SK-MEL-5 (cell line): ENCODE measurements at regions not wholly inside any gene's neighbourhood (a gene's known extent, or its start where the extent isn't known, plus 50 kb on each side); places are given as distances from the start of the nearest gene placed in this dataset.
"Not testable (repeated sequence)": the region's sequence is repeated elsewhere in the genome, so short reads cannot be mapped to it uniquely, and the experiment has no call there.

Experiments used
- DNase-seq: peaks from one replicate; pipeline ENCODE4 v3.0.0-alpha.2; 2016; ENCODE audit warnings: low read depth, low spot score
- in situ Hi-C: cut with HindIII; loops from 2 replicates; pipeline ENCODE4 v1.10.0; 2016; ENCODE audit warnings: low sequenced_read_pairs, high pct_unique_total_duplicates, low pct_unique_long_range_greater_than_20kb

DNA sequence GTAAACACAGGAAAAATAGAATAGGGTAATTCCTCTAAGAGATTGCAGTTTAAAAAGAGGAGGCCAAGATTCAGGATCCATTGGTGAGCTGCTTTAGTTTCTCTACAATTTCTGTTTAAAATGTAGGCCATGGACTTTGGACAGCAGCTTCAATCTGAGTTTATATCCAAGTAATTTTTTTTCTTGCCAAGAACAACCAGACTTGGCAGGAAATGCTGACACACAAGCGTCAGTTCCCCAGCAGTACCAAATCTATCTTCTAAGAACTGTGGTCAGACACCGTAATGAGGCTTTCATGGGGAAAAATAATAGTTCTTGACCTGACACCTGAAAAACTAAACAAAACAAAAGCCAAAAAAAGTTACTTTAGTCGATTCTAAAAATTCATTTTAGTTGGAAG lies 528.8 kb downstream of the CSNK1G3 start:
- no peak for DNase-seq
- in situ Hi-C loops, result no loop called here

DNA sequence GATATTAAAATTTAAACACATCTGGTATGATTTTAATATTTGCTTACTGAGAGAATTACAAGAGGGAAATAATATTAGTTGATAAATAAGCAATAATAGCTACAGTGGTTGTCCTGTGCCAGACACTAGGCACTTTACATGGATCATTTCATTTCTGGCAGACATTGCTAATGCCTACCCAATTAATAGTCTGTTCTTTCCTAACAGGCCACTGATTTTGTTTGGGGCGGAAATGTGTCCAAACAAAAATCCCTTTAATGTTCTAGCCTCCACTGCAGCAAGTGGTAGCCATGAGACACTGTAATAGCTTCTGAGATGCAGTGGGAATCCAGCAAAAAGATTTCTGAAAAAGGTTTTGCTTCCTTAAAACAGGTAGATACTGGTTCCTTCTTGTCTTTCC lies 527.4 kb downstream of the CSNK1G3 start:
- in situ Hi-C loops, result no loop called here
- no peak for DNase-seq

DNA sequence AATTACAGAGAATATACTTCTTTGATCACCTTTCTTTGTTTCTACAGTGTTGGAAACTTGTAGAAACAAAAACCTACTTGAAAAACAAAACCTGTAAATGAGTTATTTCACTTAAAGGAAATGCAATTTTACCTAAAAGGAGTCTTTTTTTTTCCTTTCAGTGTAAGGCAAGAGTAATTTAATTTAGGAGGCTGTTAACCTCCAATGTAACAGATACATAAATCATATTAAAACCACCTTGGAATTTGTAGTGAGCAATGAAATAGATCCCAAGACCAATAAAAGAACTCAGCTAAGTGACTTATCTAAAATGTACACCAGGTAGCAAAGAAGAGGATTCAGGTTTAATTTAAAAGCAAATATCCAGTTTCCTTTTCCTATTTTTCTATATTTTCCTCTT lies 524.8 kb downstream of the CSNK1G3 start:
- in situ Hi-C loops, result no loop called here
- no peak for DNase-seq

DNA sequence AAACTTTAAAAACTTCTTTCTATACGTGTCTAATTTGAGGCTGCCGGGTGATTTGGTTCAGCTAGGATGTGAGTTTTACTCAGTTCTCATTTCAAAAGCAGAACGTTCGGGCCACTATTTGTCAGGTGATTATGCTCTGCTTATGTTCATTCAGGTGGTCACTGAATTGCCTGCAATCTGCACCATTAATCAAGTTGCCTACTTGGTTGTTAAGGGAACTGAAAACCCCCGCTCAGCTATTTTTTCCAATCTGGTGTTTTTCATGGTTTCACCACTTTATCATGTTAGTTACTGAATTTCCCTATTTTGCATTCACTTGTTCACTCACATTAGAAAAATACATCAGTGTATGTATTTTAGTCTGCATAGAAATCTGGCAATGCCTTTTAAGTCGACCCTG lies 523.0 kb downstream of the CSNK1G3 start:
- in situ Hi-C loops, result no loop called here
- DNase-seq, result no peak

DNA sequence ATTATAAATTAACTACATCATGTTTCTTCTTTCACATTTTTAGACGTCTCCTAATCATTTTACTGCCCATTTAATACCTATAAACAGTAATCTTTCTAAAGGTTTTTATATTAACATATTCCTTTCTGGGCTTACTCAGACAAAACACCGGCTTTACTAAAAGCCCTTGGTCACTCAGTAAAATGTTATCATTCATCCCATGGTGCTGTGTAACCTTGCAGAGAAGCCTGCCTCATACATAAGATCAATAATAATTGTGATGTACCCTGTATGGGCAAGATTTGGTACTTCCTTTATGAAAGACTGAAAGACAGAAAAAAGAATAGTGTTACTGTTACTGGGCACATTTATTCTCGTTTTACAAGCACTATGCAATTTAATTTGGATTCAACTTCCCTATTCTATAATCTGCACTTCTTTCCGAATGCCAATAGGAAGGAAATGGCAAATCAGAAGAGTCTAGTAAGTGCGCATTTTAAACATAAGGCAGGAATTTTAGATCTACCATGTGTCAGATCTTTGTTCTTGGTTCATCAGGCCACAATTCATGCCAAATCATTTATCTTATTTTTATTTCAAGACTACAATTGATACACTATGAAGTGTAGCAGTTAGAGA lies 522.2 kb downstream of the CSNK1G3 start:
- in situ Hi-C loops, result no loop called here
- DNase-seq, result no peak

DNA sequence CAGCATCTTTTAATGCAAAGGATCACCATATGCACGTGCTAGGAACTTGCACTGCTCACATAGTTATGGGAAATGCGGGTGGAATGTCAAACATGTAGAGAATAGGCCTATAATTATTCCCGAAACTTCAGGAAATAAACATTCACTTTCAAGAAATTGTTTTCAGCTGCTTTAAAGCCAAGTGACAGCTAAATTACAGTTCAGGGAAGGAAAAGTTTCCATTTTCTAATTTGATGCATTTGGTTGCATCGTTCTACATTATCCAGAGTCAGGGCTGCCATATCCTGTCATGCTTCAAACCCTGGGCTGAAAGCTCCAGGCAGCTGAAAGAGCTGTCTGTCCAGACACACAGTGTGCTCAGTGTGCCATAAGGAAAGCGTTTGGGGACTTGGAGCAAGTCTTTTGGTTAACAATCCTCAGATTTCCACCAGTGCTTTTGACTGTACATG lies 518.1 kb downstream of the CSNK1G3 start:
- in situ Hi-C loops, result no loop called here
- peak; percentile 15 for DNase-seq

DNA sequence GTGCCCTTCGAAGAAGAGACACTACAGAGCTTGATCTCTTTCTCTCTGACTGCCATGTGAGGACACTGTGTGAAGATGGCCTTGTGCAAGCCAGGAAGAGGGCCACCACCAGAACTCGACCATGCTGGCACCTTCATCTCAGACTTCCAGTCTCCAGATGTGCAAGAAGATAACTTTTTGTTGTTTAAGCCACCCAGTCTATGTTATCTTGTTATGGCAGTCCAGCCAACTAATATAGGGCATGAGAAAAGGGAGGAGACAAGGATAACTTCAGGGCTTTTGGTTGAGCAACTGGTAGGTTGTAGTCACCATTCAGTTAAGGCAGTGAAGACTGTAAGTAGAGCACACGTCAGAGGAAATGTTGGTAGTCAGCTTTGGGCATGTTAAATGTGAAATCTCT lies 515.5 kb downstream of the CSNK1G3 start:
- no peak for DNase-seq
- in situ Hi-C loops, result no loop called here

DNA sequence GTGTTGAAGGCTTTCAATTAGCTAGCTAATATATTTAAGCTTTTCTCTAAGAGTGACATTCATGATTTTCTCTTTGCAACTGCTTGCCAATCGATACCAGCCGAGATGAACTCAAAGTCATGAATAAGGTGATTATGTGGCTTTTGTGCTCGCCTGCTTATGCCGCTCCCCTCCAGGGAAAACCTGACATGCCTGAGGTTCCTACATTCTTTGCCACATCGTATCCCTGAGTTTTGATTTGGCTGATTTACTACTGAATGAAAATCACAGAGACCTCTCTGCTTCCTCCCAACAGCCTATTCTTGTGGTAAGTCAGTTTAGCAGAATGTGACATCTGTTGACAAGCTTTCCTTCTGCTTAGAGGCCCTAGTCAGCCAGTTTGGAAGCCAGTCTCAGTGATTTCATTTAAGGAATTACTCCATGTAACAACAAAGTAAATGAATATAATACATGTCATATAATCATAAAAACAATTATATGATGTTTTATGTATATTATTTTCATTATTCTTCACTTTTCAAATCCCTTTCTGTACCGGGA lies 513.4 kb downstream of the CSNK1G3 start:
- DNase-seq, result no peak

DNA sequence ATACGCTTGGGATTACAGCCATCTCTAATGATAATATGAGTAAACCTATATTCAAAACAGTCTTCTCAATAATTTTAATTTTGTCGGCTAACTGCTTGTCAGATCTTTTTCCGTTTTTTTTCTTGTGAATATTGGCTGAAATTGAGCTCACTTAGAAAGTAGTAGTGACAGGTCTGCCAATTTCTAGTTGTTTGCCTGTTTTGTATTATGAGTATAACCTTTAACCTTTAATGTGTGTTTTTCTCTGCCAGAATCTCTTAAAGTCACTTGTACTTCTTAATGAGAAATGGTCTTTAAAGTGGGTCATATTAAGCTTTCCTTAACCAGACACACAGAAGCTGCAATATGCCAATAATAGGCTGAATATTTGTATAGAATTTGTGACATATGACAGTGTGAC lies 511.0 kb downstream of the CSNK1G3 start:
- DNase-seq, result no peak
- in situ Hi-C loops, result no loop called here

More for the DNA sequence above, 513.4 kb downstream of the CSNK1G3 start:
- in situ Hi-C loops, result no loop called here

DNA sequence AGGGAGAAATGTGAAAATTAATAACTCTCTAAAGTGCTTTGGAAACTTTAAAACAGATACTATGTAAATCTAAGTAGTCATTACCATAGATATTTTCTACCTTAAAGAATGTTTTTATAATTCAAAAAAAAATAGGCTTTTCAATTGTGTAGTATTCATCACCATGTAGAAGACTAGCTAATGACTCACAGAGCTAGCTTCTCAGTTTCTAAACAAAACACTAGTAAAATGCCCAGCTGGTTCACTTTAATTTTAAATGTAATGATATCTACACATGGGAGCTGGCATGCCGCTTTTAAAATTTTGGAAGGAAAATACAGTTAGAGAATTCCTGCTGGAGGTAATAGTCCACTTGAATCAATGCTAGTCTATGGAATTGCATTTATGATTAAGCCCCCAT lies 509.8 kb downstream of the CSNK1G3 start:
- no peak for DNase-seq
- in situ Hi-C loops, result no loop called here

DNA sequence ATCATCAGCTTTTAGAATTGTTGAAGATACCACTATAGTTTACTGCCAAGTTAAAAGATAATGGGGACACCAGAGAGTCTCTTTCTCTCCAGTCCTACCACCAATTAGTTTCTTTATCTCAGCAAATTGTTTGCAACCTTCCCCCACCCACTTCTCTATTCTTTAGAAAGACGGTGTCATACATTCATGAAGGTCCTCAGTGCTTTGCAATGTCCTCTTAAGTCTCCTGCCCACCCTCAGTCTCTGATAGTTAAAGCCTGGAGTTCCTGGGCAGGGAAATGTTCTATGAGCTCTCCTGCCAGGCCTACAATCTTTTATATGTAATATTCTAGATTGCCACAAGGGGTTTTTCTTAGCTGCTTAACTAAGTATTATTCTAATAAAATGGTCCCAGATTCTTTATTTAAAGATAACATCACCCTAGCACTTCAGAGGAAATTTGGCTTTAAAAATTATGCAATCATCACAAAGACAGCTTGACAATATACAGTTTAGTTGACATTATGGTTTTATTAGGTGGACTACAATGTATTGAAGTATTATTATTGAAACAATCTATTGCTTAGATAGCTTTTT lies 509.2 kb downstream of the CSNK1G3 start:
- in situ Hi-C loops, result no loop called here
- DNase-seq, result no peak

DNA sequence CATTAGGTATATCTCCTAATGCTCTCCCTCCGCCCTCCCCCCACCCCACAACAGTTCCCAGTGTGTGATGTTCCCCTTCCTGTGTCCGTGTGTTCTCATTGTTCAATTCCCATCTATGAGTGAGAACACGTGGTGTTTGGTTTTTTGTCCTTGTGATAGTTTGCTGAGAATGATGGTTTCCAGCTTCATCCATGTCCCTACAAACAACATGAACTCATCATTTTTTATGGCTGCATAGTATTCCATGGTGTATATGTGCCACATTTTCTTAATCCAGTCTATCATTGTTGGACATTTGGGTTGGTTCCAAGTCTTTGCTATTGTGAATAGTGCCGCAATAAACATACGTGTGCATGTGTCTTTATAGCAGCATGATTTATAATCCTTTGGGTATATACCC lies 505.3 kb downstream of the CSNK1G3 start:
- in situ Hi-C loops, DNase-seq: not testable (repeated sequence)

DNA sequence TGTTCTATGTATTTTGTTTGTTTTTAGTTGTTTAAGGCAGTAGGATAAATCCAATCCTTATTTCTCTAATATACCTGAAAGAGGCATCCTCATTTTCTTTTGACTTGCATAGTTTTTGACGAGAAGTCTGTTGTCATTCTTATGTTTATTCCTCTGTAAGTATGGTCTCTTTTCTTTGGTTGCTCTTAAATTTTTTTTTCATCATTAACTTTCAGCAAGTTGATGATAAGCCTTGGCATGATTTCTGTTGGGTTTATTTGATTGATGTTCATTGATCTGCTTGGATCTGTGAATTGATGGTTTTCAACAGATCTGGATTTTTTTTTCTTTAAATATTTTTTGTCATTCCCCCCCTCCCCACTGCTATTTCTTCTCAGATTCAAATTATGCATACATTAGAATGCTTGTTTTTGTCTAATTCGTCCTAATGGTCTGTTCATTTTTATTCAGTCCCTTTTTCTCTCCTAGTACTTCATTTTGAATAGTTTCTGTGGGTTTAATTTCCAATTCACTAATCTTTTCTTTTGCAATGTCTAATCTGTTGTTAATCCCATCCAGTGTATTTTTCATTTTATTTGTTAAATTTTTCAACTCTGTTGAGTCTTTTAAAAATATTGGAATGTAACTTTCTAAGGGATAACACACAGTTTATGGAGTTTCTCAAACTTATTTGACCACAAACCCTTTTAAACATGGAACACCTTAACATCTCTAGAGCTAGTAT lies 495.9 kb downstream of the CSNK1G3 start:
- no peak for DNase-seq
- in situ Hi-C loops, result no loop called here

DNA sequence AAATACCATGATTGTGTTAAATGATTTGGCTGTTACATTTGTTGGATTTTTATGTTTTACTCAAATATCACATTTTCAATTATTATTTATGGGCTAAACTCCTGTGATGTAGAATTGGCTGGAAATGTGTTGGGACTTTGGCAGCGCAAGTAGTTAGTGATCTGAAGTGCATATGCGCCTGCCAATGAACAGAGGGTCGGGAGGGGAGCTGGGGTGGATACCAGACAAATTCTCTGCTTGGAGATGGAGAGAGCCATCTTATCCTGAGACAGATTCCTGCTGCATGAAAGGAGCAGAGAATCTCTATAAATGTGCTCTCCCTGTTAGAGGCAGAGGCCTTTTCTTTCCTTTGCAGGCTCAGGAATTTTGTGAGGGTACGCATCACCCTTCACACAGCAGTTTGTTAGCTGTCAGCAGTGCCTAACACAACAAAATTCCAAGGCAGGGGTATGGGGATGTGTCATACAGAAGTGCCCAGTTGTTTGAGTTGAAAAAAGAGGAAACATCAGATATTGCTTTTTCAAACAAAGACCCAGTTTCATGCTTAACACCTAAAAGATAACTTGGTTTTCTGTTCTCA lies 489.1 kb downstream of the CSNK1G3 start:
- in situ Hi-C loops, result no loop called here
- DNase-seq, result no peak

DNA sequence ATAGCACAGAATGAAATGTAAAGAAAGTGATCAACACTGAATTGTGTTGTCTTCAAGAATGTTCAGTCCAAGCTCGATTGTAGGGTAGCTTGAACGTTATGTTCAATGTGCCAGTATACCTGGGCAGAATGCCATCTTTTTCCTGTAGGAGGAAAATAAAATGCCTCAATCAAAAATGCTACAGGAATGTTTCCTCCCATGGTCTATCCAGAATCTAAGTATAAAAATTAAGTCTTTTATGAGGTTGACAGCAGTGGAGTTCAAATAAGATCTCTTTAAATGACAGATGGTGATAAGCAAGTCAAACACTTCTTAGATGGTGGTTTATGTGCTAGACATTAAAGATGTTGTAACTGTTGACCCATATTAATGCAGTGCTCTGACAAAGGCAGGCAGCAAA lies 488.6 kb downstream of the CSNK1G3 start:
- in situ Hi-C loops, result no loop called here
- no peak for DNase-seq

DNA sequence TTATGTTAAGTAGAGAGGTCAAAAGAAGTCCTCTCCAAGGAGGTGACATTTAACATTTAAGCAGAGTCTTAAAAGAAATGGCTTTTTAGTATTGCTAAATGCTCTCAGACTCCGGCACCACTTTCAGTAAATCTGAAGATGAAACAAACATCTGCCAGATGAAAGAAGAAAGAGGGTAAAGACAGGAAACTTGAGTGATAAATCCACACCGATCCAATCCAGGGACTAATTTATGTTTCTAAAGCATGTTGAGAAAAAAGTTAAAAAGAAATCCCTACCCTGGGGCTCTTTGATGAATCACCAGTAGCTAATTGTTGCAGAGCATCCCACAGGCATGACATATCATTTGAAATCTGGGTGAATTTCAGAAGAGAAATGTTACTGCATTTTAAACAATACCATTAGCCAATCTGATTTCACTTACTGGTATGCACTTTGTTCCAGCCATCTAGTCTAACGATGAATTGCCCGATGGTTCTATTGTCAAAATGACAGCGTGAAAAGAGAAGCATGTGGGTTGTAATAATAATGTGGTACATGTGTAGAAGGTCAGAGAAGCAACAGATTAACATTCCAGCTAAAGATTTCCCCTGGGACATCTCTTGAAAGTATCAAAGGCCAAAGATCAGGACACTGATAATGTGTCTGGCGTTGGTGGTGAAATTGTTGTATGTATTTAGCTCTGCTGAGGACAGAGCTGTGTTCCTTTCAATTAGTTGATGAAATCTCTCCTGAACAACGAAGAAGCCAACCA lies 485.7 kb downstream of the CSNK1G3 start:
- in situ Hi-C loops, result no loop called here
- DNase-seq, result no peak

DNA sequence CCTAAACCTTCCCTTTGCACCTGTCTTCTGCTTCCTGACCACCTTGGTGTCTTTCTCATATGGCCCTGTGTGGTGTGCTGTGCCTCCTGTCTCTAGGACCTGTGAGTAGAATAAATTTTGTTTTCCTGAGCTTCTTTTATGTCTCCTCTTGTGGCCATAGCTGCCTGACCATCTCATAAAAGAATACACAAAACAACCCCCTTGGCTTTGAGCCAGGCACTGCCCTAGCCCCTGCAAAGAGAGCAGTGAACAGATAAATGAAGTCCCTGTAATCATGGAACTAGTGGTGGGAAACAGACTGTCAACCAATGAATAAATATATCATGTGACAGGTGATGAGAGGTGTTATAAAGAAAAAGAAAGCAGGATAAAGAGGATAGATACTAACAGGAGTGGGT lies 485.1 kb downstream of the CSNK1G3 start:
- DNase-seq, result no peak
- in situ Hi-C loops, result no loop called here

DNA sequence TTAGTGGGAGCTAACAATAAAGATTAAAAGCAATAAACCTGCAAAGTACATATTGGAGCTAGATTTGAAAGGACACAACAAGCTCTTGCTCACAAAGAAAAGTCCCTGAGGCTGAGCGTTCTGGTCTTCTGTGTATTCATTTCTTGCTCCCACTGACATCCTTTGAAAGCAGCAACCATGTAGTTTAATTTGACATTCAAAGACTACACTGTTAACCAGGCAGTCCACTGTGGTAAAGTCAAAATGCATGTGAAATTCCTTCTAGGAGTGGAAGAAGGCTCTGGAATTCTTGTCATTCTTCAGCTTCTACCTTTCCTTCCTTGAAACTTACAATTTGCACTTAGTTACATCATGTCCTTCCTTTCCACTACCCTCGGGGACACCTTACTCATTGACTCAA lies 480.7 kb downstream of the CSNK1G3 start:
- peak; percentile 17 for DNase-seq
- in situ Hi-C loops, result no loop called here
